GM21367 (cell line): ENCODE measurements at regions not wholly inside any gene's neighbourhood (a gene's known extent, or its start where the extent isn't known, plus 50 kb on each side); places are given as distances from the start of the nearest gene placed in this dataset.
"Not testable (repeated sequence)": the region's sequence is repeated elsewhere in the genome, so short reads cannot be mapped to it uniquely, and the experiment has no call there.

Source experiments
- ATAC-seq: cut with Tn5 transposase; IDR thresholded peaks from one replicate; pipeline ENCODE4 v1.9.1; 2021; ENCODE audit not compliant: unreplicated experiment

DNA sequence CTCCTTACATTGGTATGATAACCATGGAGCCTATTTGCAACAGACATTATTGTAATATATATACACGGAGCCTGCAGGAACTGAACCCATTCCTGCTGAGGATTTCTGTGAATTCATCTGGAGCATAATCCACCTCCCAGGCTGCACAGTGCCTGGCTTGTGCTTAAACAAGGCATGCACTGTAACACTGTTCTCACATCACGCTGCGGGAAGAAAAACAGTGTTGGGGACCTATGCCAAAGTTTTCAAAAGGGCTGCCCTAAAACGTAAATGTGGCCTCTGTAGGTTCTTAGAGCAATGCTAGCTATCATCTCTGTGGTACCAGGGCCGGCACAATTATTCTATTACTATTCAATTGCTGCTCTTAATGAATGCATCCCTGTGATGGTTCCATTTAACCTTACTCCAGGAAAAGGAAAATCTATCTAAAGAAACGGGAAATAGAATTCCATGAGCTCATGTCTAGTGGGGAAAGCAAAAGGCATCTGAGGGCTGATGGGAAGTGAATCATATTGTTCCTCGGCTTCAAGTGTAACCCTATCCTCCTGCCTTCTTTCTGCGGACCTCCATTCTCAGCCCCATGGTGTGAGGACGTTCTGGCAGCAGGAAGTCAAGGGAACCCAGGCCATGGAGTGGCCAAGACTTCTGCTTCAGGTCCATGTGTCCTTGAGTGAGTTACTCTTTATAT, 525.5 kb downstream of the SOX6 start:
- no peak for ATAC-seq

DNA sequence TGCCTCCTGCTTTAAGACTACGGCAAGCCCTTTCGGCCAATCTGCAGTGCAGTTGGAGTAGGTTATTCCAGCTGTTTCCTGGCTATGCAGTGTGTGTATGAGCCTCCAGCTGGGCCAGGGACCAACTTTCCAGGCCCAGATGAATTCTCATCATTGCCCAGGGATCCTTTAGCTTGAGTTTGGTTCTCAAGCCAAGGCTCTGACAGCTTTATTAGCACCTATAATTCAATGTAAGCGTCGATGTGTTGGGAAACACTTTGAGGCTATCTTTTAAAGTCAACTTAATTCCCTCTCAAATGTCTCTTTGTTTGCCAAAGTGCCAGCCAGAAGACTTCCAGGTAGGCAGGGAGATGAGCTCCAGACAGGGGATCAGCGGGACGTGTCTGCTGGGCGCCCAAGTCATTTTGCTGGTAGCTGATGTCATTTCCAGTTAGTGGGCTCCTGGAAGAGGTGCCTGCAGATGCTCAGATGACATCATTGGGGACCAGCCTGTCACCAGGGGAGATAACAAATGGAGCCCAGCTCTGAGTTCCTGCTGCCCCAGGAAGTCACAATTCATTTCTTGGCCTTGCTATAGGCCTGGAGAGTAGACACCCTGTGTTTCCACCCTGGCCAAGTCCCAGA, 520.4 kb downstream of the SOX6 start:
- ATAC-seq: no peak

DNA sequence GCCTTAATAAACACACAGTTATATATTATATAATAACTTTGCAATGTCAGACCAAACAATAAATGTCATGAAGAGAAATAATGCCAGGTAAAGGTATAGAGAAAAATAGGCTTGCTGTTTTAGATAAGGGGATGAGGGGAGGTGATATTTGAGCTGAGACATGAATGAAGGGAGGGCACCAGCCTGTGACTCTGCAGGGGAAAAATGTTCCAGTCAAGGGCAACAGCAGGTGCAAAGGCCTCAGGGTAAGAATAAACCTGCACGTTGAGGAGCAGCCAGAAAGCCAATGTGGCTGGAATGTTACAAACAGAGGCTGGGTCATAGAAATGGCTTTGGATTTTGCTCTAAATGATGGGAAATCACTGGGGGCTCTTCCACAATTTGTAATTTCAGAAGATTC, 519.6 kb downstream of the SOX6 start:
- ATAC-seq: no peak

DNA sequence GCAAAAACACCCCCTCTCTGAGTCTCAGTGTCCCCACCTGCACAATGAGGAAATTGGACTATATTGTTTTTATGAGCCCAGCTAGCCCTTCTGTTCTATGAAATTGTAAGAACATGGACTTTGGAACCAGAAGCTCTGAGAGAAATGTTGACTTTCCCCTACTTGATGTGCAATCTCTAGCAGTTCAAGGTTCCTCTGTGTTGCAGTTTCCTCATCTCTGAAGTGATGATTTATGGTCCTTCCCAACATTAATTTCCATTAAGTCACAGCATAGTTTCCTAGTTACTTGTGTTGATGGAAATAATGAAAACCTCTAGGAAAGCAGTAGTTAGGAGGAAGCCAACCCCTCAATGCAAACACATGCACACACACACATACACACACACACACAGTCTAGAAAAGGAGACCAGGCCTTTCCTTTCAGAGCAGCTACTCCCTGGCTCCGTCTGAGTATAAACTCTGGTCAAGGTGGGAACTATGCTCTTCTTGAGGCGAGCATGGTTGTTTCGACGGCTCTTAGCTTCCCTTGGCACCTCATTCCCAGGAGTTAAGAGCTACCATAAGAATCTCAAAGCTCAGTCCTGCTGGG, 518.4 kb downstream of the SOX6 start:
- ATAC-seq: no peak

DNA sequence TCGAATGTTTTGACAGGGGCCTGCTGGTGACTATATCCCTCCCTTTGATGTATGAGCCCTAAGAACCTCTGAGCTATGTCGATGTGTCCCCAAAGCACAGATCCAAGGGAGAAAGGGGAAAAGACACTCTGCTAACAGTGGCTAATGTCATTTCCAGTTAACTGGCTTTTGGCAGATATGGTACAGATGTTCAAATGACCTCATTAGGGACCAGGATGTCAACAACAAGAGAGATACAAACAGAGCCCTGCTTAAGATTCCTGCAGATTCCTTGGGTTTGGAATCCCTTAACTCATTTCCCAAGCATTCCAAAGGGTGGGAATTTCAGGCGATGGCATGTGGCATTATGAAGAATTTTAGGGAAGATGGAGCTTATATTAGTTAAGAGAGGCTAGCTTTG, 517.3 kb downstream of the SOX6 start:
- ATAC-seq: no peak

DNA sequence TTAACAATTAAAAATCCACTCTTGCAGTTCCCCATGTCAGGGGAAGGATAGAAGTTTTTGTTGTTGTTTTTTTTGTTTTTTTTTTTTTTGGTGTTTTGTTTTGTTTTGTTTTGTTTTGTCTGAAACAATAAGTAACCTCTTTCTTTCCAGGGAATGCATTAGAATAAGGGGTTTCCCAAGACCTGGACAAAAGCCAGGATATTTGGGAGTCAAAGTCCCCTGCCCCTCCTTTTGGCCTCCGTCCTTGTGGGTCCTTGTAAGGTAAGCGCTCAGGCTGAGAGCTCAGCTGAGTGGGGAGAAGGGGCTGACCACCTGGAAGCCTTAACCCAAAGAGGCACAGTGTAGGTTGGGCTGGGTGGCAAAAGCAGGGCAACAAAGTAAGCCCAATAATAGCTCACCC, 515.4 kb downstream of the SOX6 start:
- ATAC-seq: no peak

DNA sequence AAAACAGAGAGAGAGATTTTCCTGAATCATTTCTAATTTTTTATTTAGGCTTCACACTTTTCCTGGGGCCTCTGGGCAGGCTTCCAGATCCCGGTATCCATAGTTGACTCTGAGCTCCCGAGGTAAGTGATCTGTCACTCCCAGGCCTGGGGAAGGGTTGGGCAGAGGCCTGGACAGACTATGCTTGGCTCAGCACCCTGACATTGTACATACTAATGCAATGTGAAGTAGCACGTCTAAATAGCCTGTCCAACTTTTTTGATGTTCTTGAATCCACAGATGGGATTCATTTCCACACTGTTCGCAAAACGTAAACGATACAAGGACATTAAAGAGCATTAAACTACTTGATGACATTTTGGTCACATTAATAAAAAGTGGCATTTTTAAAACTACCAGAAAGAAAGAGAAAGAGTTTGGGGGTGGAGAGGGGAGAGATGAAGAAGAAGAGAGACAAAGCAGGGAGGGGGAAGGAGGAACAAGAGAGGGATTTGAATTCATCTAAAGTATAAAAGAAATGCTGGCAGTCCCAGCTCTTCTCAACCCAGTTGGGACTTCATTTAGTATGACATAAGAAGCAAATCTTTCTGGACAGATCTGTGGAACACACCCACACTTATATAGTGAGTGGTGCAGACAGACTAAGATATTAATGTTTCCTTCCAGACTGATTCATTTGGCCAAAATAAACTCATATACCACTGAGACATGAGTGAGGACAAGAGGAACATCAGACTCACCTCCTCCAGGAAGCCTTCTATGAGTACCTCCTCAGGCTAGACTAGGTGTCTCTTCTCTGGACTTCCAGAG, 514.2 kb downstream of the SOX6 start:
- ATAC-seq: no peak

DNA sequence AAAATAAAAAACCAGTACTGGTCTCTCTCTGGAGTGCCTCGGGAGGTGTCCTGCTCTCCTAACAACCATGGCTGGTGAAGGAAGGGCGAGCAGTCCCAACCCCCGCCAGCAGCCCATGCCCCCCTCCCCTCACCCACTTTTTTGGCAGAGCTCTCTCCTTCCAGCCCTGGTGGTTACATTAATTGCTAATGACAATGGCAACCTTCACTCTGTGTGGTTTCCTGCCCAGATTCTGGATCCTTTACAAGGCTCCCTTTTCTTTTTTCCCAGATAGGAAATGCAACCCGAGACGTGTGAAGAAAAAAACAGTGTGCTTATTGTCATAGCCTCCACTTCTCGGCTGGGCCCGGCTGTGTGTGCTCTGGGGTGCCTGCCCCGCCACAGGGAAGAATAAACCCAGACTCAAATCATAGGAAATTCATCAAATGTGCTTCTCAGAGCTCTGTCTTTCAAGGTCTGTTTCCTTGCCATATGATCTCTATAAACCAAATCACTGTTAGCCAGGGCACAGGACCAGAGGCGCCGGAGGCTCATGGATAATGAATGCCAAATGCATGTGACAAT, 513.0 kb downstream of the SOX6 start:
- no peak for ATAC-seq

DNA sequence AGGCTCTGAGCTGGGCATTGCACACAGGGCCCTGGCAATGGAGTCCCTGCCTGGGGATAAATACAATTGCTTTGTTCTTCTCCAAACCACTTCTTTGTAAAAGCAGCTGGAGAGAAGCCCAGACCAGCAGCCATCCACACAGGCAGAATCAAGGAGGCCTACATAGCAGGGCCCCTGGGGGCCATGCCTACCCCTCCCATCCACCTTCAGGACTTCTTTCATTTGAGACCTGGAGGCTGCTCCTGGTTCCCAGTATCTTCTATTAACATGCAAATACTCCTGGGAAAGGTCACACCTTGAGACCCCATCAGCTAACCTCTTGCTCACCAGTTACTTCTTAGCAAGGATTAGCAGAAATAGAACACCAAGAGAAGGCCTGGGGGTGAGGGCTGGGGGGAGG, 511.1 kb downstream of the SOX6 start:
- ATAC-seq: no peak

DNA sequence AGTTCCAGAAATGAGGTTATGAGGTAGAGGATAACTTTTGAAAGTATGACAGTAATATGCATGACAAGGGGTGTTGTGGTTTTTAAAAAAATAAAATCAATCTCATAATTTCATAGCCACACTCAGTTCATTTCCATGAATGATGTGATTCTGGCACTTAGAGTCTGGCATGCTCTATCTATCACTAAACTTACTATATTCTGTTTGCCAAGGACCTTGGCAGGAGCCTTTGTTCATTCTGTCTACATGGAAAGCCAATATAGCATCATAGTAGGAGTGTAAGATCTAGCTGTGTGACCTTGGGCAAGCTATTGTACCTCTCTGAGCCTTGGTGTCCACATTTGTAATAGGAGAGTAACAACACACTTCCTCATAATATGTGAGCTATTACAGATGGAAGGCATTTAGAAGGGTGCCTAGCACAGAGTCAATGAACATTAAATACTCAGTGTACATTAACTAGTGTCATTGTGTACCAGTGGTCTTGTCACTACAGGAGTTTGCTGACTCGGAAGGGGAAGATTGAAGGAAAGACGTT, 507.6 kb downstream of the SOX6 start:
- no peak for ATAC-seq

DNA sequence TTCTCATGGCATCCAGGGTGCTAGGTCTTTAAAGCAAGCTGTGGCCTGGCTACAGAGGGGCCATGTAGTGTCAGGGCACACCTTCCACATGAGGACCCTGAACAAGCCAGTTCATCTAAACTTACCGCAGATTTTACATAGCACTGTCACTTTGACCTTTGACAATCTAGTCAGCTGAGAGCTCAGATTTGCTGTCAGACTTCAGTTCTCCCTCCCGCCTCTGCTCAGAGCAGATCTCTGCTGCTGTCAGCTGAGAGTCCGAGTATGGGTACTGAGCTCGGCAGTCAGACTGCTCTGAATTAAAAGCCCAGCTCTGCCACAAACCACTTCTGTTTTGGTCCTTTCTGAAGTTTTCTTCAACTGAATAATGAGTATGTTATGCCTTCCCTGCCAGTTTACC, 507.1 kb downstream of the SOX6 start:
- no peak for ATAC-seq

DNA sequence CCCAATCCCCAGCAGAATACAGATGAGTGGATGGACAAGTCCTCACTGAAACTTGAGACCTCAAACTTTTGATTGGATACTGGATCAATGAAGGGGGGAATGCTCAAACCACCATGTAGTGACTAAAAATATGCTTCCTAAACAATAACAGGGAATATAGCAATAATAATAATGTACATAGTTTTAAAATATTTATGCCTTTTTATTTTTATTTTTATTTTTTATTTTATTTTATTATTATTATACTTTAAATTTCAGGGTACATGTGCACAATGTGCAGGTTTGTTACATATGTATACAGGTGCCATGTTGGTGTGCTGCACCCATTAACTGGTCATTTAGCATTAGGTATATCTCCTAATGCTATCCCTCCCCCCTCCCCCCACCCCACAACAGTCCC, 506.0 kb downstream of the SOX6 start:
- ATAC-seq: not testable (repeated sequence)

DNA sequence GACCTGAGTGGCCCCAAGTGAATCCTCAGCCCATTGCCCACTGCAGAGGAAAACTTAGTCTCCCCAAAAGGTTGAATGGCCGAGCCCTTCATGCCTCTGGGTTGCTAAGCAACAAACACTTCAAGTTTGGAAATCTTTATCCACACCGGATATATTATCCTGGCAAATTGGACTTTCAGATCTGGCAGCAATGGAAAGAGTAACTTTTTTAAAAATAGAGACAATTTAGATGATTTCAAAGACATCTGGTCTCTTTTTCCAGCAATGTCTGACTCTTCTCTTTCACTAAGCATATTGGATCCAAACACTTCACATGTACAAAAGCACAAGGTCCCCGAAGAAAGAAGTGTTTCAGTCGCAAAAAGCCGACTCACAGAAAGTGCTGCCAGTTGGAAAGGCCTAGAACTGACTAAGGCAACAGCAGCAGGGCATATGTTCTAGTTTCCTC, 505.3 kb downstream of the SOX6 start:
- ATAC-seq: no peak

DNA sequence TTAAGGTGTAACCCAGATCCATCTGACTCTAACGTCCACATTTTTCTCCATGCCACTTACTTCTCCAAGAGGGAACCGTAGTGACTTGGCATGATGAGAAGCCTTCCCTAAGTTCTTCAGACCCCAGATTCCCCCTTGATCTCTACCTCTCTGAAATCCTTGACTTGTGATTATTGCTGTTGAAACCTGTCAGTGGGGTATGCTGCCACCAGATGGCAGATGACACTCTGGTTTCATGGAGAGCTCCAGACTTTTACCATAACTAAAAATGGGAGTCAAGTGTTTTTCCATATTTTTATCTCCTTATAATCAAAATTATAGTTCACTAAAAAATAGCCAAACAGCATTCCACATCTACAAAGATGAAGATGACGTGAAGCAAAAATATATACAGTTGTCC, 504.2 kb downstream of the SOX6 start:
- ATAC-seq: no peak

DNA sequence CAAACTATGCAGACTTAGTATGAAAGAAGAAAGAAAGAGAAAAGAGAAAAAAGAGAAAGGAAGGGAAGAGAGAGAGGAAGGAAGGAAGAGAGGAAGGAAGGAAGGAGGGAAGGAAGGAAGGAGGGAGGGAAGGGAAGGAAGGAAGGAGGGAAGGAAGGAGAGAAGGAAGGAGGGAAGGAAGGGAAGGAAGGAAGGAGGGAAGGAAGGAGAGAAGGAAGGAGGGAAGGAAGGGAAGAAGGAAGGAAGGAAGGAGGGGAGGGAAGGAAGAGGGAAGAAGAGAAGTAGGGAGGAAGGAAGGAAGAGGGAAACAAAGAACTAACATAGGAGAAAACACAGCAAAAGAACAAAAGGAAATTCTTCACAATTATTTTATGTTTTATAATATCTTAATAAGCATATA, 502.1 kb downstream of the SOX6 start:
- ATAC-seq: no peak

DNA sequence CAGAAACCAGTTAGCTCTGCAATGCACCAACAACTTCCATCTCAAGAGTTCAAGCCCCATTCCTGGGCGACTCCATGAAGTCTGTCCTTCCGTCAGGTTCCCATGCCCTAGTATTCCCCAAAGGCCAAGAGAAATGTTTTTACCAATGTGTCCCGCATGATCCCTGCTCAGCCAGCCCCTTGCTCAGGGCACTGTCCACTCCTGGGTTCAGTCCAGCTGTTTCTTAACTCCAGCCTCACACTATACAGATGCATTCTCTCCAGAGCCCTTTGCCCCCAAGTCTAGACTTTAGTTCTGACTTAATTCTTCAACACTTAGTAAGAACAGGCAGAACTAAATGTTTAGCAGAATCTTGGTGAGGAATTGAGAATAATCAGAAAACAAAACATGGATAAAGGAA, 497.5 kb downstream of the SOX6 start:
- no peak for ATAC-seq

DNA sequence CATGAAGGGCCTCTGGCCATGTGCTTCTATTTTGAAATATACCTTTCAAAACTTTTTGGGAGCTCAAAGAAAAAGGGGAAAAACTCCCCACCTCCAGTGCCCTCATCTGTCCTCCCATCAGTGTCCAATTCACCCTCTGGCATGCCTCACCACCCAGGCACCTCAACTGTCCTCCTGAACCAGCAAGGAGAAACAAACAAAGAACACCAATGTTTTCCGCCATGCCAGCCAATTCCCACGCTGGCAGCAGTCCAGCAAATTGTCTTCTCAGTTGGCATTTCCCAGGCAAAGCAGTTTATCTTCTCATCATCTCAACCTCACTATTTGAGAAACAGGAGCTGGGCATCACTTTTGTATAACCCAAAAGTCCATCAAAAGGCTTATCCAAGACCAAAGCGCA, 496.9 kb downstream of the SOX6 start:
- ATAC-seq: no peak

DNA sequence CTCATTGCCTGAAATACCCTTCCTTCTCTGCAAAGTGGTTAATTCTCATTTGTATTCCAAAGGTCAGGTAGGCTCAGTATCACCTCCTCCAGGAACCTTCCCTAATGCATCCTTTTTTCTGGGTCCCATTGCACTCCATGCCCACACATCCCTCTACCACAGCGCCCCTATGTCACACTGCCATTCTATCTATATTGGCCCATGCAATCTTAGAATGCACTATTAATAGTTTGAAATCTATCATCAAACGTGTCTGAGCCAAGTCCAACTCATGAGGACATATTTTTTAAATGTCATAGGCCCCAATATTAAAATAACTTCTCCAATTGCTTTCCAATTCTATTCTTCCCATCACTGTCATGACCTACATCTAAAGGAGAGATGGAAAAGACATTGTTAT, 495.1 kb downstream of the SOX6 start:
- no peak for ATAC-seq

DNA sequence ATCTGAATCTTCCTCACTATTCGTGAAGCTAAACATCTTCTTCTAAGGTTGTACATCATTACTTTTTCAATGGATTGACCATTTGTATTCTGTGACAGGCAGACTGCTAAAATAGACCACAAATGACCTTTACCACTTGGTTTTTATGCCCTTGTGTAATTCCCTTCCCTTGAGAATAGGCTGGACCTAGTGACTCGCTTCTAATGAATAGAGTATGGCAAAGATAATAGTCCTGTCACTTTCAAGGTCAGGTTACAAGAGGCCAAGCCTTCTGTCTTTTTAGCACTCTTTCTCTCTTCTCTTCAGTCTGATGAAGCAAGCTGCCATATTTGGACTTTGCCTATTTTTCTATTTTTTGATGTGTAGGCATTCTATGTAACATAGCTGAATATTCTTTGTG, 492.9 kb downstream of the SOX6 start:
- ATAC-seq: no peak

DNA sequence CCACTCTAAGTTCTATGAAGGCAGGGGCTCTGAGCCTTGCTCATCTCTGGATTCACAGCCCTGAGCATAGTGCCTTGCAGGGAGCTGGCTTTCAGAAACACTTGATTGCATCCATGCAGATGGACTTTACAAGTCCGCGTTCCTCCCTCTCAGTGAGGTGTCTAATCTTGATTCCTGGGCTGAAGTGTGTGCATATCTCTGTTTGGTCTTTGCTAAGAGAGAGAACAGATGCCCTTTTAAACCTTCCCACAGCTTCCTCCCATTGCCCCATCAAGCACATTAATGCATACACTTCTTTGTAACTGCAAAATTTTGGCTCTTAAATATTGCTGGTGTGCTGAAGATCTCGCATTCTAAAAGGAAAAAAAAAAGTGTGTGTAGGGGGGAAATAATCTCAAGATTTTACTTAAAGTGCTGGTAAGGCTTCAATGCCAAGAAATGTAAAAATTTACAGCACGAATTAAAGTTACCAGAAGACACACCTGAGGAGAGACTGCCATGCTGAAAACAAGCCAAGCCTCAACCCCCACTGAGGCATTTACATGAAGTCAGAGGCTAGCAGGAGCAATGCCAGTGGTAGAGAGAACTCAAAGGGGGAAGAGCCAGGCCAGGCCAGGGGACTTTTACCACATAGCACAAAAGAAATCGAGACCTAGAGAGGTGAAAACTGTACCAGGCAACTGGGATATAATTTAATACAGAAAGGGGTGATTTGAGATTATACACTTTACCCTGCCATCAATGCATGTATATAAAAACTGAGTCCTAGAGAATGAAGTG, 492.1 kb downstream of the SOX6 start:
- no peak for ATAC-seq
